Midbrain (tissue), 1 donor: ENCODE measurements at regions not wholly inside any gene's neighbourhood (a gene's known extent, or its start where the extent isn't known, plus 50 kb on each side); places are given as distances from the start of the nearest gene placed in this dataset.

ENCODE experiments used
- DNase-seq: peaks from one replicate; lab custom pipeline; 2025; lab: John Stamatoyannopoulos, UW

DNA sequence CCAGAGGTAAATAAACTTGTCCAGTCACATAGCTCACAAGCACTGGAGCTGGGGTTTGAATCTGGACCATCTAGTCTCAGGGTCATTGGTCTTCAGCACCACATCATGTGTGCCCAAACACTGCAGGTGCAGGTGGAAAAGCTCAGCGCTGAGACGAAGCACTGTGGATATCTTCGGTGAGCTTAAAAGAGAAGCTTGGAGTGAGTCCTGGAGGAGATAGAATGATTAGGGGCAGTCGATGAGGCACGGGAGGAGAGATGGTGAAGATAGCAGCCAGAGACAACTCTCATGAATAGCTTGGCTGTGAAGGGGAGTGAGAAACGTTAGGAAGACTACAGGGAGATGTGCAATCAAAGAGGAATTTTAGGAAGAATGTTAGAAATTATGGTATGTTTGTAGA is 389.3 kb downstream of the FGF9 start:
- DNase-seq = no peak

DNA sequence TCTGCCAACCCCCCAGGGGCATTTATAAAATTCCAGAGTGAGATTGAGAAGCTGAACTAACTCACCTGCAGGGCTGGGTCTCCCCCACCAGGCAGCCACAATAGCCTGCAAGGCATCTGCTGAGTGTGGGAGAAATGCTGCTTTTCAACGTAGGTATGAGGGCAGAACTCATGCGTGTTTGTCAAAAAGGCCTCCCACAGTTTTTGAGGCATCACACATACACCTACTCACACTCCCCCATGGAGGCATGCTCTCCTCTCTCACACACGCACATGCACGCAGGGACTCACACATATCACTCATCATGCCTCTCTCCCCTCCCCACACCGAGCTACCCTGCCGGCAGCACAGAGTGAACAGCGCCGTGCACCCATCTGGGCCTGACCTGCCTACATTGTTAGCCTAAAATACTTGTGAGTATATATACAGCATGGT is 390.5 kb downstream of the FGF9 start:
- DNase-seq = no peak

DNA sequence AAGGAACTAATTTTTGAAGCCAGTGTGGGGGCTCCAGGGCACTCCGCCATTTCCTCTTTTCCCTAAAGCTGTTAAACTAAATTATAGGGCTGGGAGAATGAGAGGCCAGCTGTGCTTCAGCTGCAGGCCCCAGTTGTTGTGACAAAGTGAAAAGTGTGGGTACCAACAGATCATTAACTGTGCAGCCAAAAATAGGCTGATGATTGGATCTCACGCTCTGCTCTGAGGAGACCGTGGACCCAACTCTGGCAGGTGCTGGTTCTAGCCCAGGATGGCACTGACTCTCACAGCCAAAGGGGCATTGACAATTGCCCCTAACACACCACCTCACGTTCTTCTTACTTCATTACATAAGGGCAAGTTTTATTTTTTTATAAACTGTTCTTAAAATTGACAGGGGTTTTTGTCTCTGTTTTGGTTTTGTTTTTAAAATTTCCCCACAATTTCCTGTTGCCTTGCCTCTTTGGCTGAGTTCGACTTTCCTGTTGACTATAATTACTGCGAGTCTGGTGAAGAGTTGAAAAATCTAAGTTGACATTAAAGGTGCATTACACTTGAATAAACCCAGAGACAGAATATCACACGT is 391.0 kb downstream of the FGF9 start:
- no peak for DNase-seq

DNA sequence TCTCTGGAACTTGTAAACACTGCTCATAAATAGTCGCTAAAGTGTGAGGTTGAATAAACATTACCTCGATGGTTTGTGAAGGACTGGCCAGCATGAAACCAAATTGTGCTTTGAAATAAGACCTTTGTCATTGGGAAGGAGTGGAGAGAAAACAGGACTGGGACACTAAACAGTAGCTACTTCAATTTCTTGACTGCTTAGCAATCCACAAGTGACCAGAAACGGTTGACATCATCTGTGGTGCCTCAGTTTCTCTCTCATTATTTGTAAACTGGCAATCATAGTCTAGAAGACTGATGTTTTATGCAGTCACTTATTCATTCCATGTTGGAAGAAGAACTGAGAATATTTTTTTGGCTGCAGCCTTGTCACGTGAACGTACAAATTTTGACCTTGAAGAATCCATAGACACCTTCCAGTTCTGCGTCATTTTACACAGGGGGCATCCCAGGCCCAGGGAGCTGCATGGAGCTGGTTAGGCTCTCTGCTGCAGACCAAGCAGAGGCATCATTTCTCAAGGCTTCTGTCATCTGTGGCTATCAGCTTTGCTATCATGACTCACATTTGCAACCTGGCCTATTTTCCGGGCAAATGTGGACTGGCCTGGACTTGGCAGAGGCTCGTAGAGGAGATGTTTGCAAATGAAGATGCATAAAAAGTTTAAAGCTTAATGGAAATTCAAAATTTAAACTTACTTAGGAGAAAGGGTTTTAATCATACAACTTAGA is 391.8 kb downstream of the FGF9 start:
- no peak for DNase-seq

DNA sequence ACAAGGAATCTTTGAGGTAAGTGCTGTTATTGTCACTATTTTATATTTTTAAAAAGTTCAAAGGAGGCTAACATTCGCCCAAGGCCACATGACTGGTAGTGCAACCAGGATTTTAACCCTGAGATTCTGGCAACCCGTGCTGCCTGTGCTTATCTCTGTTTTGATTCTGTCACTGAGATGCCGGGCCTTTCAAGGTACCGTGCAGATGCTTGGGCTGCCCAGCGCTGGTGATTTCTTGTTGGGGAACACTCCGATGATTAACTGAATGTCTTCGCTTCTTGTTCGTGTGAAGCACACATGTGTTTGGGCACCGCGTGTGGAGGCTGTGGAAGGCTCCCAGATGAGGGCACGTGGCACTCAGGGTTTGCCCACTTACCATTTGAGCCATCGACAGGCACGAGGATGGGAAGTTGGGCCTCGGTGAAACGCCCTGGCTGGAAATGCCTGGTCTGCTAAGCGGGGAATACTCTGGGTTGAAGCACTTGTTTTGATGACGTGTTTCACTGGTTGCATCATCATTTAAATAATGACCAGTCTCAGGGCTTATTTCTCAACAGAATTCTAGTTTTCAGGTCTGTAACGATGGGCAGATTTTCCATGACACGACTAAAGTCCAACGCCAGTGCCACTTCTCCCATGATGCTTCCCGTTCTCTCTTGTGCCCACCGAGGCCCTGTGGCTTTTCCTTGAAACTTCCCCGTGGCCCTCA is 392.7 kb downstream of the FGF9 start:
- DNase-seq = no peak

DNA sequence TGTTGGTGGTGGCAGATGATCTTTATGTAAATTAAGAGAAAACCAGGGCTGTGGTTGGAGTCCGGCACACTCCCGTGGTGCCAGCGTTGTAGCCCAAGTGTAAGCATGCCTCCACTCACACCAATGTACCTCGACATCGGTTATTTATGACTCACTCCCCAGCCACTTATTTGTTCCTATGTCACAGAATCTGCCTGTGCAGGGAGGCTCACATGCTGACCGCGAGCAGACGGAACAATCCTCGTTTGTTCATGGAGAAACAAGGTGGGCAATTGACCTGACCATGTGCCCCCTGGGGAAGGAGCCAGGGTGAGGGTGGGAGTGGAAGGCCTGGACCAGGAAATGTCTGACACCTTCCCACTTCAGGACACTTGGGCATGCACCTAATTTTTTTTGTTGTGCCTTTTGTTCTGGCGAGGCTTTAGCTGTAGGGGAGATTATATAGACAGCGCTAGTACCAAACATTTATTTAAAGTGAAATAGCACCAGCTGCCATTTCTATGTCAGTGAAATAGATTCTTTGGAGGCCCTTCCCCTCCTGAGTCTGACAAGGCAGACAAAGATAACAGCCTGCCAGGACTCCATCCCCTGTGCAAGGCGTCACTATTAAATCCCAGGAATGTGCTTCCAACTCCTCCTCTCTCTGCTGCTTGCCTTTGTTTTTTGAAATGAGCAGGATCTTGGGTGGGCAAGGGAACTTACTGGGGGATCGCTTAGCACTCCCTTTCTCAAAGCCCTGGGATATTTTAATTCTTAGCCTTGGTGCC is 394.2 kb downstream of the FGF9 start:
- no peak for DNase-seq

DNA sequence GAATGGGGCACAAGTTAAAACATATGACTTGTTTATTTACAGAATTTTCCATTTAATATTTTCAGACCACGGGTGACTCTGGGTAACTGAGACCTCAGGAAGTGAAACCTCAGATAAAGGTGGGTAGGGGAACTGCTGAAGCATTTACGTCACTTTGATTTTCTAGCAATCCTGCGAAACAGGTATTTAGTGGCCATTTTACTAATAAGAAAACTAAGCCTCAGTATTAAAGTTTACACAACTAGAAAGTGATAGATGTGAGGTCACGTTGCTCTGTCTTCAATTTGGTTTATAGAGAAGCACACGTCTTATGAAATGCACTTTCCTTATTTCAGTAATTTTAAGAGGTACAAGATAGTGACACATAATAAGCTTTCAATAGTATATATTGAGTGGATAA is 402.8 kb downstream of the FGF9 start:
- DNase-seq = no peak

DNA sequence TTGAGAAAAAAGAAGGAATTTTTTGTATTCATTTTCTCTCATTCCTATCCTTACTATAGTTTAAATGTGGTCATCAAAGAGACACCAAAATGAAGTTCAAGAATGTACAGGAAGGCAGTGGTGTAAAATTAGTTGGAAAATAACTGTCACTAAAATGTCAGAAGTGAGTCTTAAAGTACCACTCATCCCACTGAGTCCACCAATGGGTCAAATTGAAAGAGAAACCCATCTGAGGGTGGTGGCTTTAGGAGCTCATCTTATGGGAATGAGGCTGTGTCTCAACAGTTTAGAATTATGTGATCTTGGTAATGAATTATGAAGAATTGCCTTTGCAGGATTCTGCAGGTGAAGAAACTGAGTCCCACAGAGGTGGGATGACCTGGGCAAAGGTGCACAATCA is 403.5 kb downstream of the FGF9 start:
- no peak for DNase-seq

DNA sequence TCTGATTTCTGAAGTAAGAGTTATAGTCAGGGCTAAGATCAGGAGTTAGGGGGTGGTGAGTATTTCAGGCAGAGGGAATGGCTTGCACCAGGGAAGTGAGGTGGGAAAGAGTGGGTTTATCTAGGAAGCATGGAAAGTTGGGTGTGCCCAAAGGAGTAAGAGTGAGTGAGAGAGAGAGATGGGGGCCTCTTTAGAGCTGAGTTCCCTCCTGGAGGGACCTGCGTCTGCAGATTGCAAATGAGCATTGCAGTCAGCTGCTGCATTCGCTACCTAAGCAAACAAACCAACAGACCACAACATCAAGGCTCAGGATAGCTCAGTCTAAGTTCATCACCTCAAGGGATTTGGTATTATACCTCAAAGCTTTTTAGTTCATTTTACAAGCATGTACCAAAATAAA is 405.8 kb downstream of the FGF9 start:
- DNase-seq = no peak

DNA sequence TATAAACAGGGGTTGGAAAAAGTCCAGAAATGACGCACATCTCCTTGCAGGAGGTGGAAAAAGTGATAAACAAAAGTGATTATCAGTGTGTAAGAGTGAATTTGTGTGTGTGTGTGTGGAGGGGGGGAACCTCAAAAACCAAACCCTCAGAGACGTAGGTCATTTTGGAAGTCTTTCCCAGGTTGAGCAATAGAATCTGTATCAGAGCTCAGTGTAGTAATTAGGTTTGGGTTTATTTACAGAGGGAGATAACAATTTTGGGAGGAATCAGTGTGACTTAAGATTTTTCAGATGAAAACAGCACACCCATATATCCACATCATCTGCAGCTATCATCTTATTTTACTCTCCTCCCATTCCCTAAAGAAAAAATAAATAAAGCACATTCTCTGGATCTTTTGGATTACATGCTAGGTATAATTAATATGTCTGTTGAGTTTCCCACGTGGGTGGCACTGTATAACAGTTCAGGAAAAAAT is 406.4 kb downstream of the FGF9 start:
- DNase-seq = no peak

DNA sequence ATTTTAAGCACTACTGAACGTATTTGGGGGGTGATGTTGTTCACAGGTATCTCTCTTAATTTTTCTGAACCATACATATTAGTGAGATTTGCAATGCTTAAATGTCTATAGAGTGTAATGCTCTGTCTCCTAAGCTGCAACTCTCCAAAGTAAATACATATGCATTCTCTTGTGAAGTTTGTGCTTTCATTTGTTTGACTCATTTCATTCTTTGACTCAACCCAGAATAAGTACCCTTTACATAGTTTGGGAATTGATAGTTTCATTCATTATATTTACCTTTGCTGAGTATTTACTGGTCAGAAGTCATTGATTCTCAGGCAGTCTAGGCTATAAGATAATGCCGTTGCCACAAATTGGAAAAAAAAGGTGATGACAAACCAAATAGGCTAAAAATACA is 406.9 kb downstream of the FGF9 start:
- no peak for DNase-seq

DNA sequence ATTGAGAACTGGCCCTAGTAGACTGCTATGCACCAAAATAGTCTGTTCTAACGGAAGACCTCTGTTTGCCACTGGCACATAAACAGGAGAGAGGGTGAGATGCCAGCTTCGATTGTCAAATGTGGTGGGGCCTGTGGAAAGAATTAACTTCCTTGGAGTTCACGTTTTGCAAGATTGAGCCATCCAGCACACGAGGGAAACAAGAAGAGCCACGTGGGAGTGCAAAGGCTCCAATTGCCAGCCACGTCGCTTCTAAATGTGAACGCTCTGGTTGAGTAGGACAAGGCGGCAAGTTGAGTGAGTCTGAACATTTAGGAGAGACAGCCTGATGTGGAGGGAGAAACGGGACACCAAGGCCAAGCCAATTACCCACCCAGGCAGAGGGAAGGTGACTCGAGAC is 409.1 kb downstream of the FGF9 start:
- no peak for DNase-seq

DNA sequence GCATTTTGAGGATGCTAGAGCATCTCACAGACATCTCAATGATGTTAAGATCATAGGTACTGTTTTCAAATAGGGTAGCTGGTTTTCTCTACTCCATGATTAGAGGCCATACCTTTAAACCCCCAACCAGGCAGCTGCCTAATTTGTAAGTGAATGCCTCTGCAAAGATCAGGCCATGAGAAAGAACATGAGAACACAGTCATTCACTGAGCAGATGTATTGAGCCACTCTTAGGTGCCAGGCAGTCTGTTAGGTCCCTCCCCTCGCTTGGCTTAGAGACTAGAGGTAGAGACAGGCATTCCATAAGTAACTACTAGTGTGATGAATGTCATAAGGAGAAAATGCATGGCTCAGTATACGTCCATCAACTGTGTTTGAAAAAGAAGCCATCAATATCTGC is 410.0 kb downstream of the FGF9 start:
- no peak for DNase-seq

DNA sequence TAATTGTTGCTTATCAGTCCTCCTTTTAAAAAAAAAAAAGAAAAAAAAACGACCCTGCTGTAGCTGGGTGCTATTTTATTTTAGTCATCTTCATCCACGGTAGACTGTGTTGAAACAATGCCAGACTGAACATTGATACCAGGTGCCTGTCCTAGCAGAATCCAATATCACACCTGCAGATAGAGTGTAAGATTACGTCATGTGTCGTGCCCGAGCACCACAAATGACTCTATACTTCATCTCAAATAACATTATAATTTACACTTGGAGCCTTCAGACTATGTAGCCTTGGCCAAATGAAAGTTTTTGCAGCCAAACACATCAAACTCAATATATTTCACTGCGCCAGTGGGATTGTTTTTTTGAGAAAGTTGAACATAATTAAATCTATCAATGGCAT is 410.6 kb downstream of the FGF9 start:
- no peak for DNase-seq

DNA sequence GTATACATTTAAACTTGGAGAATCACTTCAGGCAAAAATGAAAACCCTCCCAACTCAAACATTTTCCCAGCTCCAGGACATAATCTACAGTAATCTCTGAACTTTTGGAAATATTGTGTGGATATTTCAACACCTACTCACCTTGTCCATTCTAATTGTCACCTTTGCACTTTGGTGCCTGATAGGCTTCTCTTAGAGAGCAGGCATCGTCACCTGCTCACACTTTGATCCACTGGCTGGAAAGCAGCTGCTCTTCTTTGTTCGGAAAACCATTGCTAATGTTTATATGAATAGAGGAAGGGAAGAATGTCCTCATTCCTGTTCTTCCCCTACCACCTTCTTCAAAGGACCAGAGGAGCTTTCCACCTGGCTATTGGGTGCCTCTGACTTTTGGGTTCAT is 411.2 kb downstream of the FGF9 start:
- DNase-seq = no peak

DNA sequence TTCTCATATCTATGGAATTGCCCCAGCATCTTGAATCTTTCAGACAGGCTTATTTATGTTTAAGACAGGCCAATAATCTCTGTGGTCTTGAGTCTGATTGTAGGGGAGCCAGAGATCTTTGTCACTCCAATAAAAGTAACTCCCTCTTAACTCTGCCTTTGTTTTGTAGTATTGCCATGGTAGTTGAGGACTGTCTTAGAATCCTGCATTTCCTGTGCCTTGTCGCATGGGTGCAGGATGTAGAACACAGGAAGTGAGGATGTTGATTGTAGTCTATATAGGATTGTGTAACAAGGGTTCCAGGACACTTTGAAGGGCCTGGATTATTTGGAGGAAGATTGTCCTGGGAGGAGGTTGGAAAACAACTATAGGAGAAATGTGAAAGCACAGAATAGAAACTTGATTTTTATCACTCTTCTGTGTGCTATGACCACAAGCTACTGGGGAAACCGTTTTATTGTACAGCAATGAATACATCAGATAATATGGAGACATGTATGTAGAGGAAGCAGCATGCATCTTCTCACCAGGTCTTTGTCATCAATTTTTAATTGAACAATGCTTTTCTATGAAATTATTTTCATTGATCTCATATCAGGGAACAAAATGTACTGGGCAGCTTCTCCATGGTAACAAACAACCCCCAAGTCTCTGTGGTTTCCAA is 411.7 kb downstream of the FGF9 start:
- no peak for DNase-seq

DNA sequence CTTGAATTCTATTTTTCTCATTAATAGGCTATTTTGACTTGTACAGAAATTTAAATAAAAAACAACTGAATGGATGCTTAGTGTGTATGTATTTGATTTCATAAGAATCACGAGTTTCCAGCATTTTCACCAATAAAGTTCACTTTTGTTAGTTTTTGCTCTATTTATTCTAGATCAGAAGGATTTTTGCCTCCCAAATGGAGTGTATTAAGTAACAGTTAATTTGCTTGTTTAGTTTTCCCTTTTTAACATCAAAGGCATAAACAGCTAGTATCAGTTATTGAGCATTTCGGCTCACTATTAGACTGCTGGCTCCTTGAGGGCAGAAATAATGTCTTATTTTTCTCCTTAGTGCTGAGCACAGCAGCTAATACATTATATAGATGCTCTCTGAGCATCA is 414.1 kb downstream of the FGF9 start:
- DNase-seq = no peak

DNA sequence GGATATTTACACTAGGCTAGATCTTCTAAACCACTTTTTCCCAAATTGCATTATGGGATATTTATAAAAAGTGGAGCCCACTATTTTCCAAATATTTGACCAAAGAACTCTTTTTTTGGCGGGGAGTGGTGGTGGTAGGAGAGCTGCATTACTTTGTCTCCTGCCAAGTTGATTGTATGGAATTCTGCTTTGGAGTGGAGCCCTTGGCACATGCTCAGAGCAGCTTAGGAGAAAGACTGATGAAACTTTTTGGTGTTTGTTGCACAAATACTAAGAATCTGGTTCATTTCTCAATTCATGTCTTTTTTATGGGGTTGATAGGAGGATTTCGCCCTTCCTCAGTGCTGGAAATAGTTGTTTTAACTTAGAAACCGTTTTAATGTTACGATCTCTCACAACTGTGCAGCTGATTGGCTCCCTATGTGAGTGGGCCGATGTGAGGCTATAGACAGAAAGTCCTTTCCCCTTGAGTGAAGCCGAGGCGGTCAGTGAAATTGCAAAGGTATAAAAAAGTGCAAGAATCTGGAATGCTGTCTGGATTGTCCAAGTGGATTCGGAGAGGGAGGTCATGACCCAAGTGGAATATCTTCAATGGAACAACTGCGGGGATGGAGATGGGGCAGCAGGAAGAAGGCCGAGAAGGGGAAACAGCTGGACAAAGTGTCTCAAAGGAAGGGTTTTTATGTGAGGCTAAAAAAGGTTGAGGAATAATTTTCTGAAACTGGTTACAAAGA is 415.9 kb downstream of the FGF9 start:
- DNase-seq = no peak

DNA sequence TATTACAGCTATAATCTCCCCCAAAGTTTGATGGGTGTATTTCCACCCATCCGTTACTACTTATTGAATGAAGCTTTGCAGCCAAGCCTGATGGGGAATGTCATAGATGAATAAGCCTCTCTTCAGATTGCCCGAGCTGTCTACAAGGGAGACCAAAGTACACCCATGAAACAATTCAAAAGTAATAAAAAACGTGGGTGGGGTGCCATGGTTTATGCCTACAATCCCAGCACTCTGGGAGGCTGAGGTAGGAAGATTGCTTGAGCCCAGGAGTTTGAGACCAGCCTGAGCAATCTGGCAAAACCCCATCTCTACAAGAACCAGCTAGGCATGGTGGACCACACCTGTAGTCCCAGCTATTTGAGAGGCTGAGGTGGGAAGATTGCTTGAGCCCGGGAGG is 419.2 kb downstream of the FGF9 start:
- DNase-seq = no peak

DNA sequence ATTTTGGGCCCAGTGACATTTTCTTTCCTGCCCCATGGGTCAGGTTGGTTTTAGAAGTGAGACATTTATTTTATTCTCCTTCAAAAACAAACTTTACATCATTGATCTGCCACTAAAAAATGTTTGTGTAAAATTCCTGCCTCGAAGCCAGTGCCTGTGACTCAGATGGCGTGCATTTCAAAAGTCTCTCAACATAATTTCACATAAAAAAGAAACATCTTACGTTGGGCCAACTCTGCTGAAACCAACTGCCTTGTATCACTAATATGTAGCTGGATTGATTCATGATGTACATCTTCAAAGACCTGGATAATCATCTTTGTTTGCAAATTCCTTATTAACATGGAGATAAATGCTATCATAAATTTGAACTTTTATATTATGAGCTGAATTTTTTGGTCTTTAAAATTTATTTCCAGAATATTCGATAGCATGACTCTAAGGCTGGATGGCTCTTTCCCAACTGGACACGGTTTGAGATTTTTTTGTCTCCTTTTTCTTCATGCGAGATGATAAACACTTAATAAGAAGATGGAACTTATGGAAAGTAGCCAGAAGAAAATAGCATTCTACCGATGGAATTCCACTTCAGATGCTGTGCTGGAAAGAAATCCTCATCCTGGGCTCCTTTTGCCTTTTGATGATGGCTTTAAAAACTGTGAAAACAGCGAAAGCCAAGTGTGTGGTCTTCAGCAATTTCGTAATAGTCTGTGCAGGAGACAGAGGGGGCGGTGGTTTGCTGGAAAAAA is 420.5 kb downstream of the FGF9 start:
- no peak for DNase-seq

DNA sequence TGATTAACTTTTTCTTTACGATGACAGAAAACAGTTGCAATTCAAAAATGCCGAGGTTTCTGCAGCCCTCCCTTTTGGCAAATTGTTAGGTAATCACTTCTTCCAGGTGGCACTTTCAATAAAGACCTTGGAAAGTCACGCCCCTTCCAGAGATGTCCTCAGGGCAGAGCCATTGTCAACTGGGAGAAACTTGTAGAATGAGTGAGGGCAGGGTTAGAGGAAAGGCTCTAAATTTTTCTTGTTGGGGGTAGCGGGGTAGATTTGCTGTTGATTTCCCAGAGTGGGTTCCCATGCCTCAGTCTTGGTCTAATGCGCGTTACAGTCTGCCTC is 421.1 kb downstream of the FGF9 start:
- no peak for DNase-seq
